NB4 (cell line): ENCODE measurements at regions not wholly inside any gene's neighbourhood (a gene's known extent, or its start where the extent isn't known, plus 50 kb on each side); places are given as distances from the start of the nearest gene placed in this dataset.

Experiments
- CTCF ChIP-seq: IDR thresholded peaks from one replicate; pipeline ENCODE4 v1.5.1; 2012; ENCODE audit warnings: low read depth, low read length
- MAX ChIP-seq: IDR thresholded peaks from 2 replicates; pipeline ENCODE4 v1.6.1; 2011; ENCODE audit warnings: low read depth, low read length
- MYC ChIP-seq: IDR thresholded peaks from 2 replicates; pipeline ENCODE4 v1.6.1; 2011; ENCODE audit warnings: low read depth, low read length
- POLR2A ChIP-seq: IDR thresholded peaks from 2 replicates; pipeline ENCODE4 v1.6.1; 2011; ENCODE audit warnings: mild to moderate bottlenecking; ENCODE audit not compliant: insufficient read length; ENCODE audit errors: extremely low read depth

- no peak for TF ChIP-seq CTCF
- no peak for TF ChIP-seq MAX
- no peak for TF ChIP-seq POLR2A
- no peak for TF ChIP-seq MYC
These were observed 55.3 kb upstream of the GRB10 start for GRCh38 chr7:50837965-50838364.
